Upper lobe of left lung (tissue), 6 donors: ENCODE measurements at regions not wholly inside any gene's neighbourhood (a gene's known extent, or its start where the extent isn't known, plus 50 kb on each side); places are given as distances from the start of the nearest gene placed in this dataset.

Experiments used
- ATAC-seq, 2 donors: fragments of 200-7000 bp; cut with Tn5 transposase; one replicate each; pipeline ENCODE4 v1.9.1; 2022; ENCODE audit warnings: mild to moderate bottlenecking in 2 of 2, moderate library complexity in 2 of 2; ENCODE audit not compliant: low FRiP score in 2 of 2
- DNase-seq, 2 donors: peaks; one replicate each; pipeline ENCODE4 v3.0.0-alpha.2; 2019 to 2020
- H3K27ac ChIP-seq, 4 donors: fragments of 200-600 bp; sonication (generic); one replicate each; pipeline ENCODE4 v1.5.1; 2016 to 2019
- H3K27me3 ChIP-seq, 4 donors: fragments of 200-600 bp; sonication (generic); one replicate each; pipeline ENCODE4 v1.5.1; 2017 to 2019
- H3K36me3 ChIP-seq, 4 donors: fragments of 200-600 bp; sonication (generic); one replicate each; pipeline ENCODE4 v1.5.1; 2016 to 2019
- H3K4me1 ChIP-seq, 4 donors: fragments of 200-600 bp; sonication (generic); one replicate each; pipeline ENCODE4 v1.5.1; 2018 to 2019
- H3K4me3 ChIP-seq, 4 donors: fragments of 200-600 bp; sonication (generic); one replicate each; pipeline ENCODE4 v1.5.1; 2017 to 2019; ENCODE audit warnings: mild to moderate bottlenecking in 2 of 4, moderate library complexity in 1 of 4
- H3K9me3 ChIP-seq, 4 donors: fragments of 200-600 bp; sonication (generic); one replicate each; pipeline ENCODE4 v1.5.1; 2018 to 2019
- CTCF ChIP-seq, 6 experiments: fragments of 450-650 bp in 4 of 6; fragments of 200-600 bp in 2 of 6; sonication (generic) in 2 of 6; IDR thresholded peaks; one replicate each; pipeline ENCODE4 v1.5.1; 2016 to 2019; ENCODE audit warnings: antibody characterized with exemption in 6 of 6
- EP300 ChIP-seq, 4 donors: sonication (generic); formaldehyde crosslinking; IDR thresholded peaks; one replicate each; pipeline ENCODE4 v1.5.1; 2017; ENCODE audit warnings: antibody characterized with exemption in 4 of 4, control low read depth in 2 of 4
- POLR2A ChIP-seq, 4 donors: fragments of 450-650 bp; IDR thresholded peaks; one replicate each; pipeline ENCODE4 v1.5.1; 2016 to 2017; ENCODE audit warnings: antibody characterized with exemption in 4 of 4, mild to moderate bottlenecking in 2 of 4
- POLR2AphosphoS5 ChIP-seq, 2 donors: sonication (generic); formaldehyde crosslinking; IDR thresholded peaks; one replicate each; pipeline ENCODE4 v1.5.1; 2017; ENCODE audit warnings: antibody characterized with exemption in 2 of 2
- WGBS, 2 donors: methylation state at CpG; one replicate each; pipeline ENCODE4 v1.1.5; 2017 to 2018; 5-methylcytosine and 5-hydroxymethylcytosine counted together
- donor health status: DM: no; HTN: no; CAD: no; lungs with moderate emphysema.
- donor health status: DM: no; HTN: yes; CAD: no; lungs with severe emphysema.

GRCh38 chr7:145331076-145331475 lies 495.2 kb upstream of the TPK1 start:
- ATAC-seq: no peak
- Histone ChIP-seq H3K4me3 (no peak overlapping the region), H3K9me3 (peaks cover 0 to 6% (median 0%) of the 10 kb centered on the region in 4 donors), H3K27ac (no peak overlapping the region), H3K36me3 (no peaks in the 10 kb centered on the region), H3K4me1 (no peaks in the 10 kb centered on the region), H3K27me3 (no peaks in the 10 kb centered on the region)
- TF ChIP-seq POLR2A (IDR thresholded peaks at IDR 0.05): no peak
- no peak for TF ChIP-seq POLR2AphosphoS5 (IDR thresholded peaks at IDR 0.05)
- no peak for TF ChIP-seq CTCF (IDR thresholded peaks at IDR 0.05)
- TF ChIP-seq EP300 (IDR thresholded peaks at IDR 0.05): no peak
- 45 to 71% methylated on average over 2 of the region's 2 CpGs for WGBS, 2 donors
- no peak for DNase-seq

GRCh38 chr7:145327646-145328045 lies 491.8 kb upstream of the TPK1 start:
- no peak overlapping the region for H3K27ac ChIP-seq
- WGBS, 2 donors: 85 to 88% methylated on average over 1 of the region's 1 CpG
- H3K27me3 ChIP-seq: no peaks in the 10 kb centered on the region
- no peak overlapping the region for H3K4me3 ChIP-seq
- H3K36me3 ChIP-seq: no peaks in the 10 kb centered on the region
- ATAC-seq (no peak), DNase-seq (no peak)
- H3K4me1 ChIP-seq: no peaks in the 10 kb centered on the region
- no peaks in the 10 kb centered on the region for H3K9me3 ChIP-seq
- TF ChIP-seq EP300 (IDR thresholded peaks at IDR 0.05) (no peak), POLR2AphosphoS5 (IDR thresholded peaks at IDR 0.05) (no peak), CTCF (IDR thresholded peaks at IDR 0.05) (no peak), POLR2A (IDR thresholded peaks at IDR 0.05) (no peak)

DNA sequence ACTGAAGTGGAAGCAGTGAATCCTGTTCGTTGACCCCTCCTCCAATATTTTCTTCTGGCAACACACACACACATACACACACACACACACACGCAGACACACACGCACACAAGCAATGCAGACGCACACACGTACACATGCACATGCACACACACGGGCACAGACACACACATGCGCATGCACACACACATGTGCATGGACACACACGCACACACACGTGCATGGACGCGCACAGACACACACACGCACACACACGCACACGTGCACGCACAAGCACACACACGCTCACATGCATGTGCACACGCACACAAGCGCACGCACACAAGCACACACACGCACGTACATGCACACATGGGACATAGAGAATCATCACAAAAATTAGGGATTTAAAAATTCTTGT lies 488.2 kb upstream of the TPK1 start:
- WGBS, 2 donors: 94 to 95% methylated on average over 21 of the region's 21 CpGs
- no peaks in the 10 kb centered on the region for H3K4me1 ChIP-seq
- H3K4me3 ChIP-seq: no peak overlapping the region
- no peaks in the 10 kb centered on the region for H3K36me3 ChIP-seq
- H3K9me3 ChIP-seq: no peaks in the 10 kb centered on the region
- ATAC-seq (peak in 1 of 2 donors; percentile 12), DNase-seq (peak in 1 of 2 donors; percentile 44)
- no peaks in the 10 kb centered on the region for H3K27me3 ChIP-seq
- TF ChIP-seq POLR2AphosphoS5 (IDR thresholded peaks at IDR 0.05): no peak
- TF ChIP-seq CTCF (IDR thresholded peaks at IDR 0.05): no peak
- no peak for TF ChIP-seq EP300 (IDR thresholded peaks at IDR 0.05)
- no peak for TF ChIP-seq POLR2A (IDR thresholded peaks at IDR 0.05)
- no peak overlapping the region for H3K27ac ChIP-seq

GRCh38 chr7:145313551-145313950 lies 477.7 kb upstream of the TPK1 start:
- Histone ChIP-seq H3K4me3 (no peak overlapping the region), H3K36me3 (no peaks in the 10 kb centered on the region), H3K4me1 (no peaks in the 10 kb centered on the region), H3K27me3 (no peaks in the 10 kb centered on the region), H3K27ac (no peak overlapping the region), H3K9me3 (no peaks in the 10 kb centered on the region)
- WGBS, 2 donors: 45 to 67% methylated on average over 2 of the region's 2 CpGs
- ATAC-seq (no peak), DNase-seq (no peak)
- no peak for TF ChIP-seq POLR2A (IDR thresholded peaks at IDR 0.05)
- TF ChIP-seq CTCF (IDR thresholded peaks at IDR 0.05): no peak
- TF ChIP-seq EP300 (IDR thresholded peaks at IDR 0.05): no peak
- no peak for TF ChIP-seq POLR2AphosphoS5 (IDR thresholded peaks at IDR 0.05)

DNA sequence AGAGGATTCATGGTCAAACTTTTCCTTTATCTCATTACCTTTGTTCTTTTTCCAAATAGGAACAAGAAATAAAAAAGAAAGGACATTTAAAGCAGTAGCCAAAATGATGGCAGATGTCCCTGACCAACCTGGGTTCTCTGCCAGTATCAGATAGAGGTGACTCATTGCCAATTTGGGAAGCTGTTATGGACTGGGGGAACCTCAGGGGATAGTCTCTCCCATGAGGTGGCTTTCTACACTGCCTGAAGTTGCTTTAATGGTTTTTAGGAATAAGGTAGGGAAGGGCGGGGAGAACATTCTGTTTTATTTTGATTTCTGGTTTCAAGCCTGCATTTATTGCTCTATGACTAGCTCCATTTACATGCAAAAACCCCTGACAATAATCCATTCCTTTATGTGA lies 457.9 kb upstream of the TPK1 start:
- H3K4me1 ChIP-seq: no peaks in the 10 kb centered on the region
- no peak for TF ChIP-seq POLR2AphosphoS5 (IDR thresholded peaks at IDR 0.05)
- TF ChIP-seq CTCF (IDR thresholded peaks at IDR 0.05): no peak
- no peak for TF ChIP-seq POLR2A (IDR thresholded peaks at IDR 0.05)
- TF ChIP-seq EP300 (IDR thresholded peaks at IDR 0.05): no peak
- no peaks in the 10 kb centered on the region for H3K36me3 ChIP-seq
- no peak for DNase-seq
- no peaks in the 10 kb centered on the region for H3K27me3 ChIP-seq
- H3K9me3 ChIP-seq: no peaks in the 10 kb centered on the region
- ATAC-seq: no peak
- H3K27ac ChIP-seq: no peak overlapping the region
- no peak overlapping the region for H3K4me3 ChIP-seq
- 86 to 90% methylated on average over 1 of the region's 1 CpG for WGBS, 2 donors
